HG03432 (cell line): ENCODE measurements at regions not wholly inside any gene's neighbourhood (a gene's known extent, or its start where the extent isn't known, plus 50 kb on each side); places are given as distances from the start of the nearest gene placed in this dataset.
"Not testable (repeated sequence)": the region's sequence is repeated elsewhere in the genome, so short reads cannot be mapped to it uniquely, and the experiment has no call there.

Experiments used
- ATAC-seq: cut with Tn5 transposase; IDR thresholded peaks from one replicate; pipeline ENCODE4 v1.9.1; 2021; ENCODE audit warnings: mild to moderate bottlenecking, moderate library complexity; ENCODE audit not compliant: unreplicated experiment

DNA sequence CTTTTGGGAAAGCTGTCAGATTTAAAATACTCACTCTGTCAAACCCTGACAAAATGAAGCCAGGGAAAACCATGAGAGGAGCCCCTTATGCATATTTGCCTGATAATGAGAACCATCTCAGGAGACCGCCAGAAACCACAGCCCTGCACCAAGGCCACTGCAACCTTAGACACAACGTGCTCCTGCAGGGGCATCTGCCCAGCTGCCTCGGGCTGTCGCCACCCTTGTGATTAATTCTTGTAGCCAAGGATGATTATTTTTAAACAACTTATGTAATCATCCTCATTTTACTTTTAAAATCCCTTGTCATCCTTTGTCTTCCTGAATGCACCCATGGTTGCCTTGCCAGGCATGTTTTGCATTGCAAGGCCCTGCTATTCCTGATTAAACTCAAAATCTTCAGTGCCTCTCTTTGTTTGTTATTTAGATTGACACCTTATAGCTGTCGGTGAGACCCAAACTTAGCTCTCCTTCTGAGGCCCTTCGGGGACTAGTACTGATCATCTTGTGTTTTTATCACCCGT lies 766.4 kb upstream of the TMEM132C start:
- ATAC-seq: no peak

- no peak for ATAC-seq
Measured at GRCh38 chr12:127501916-127502315, 765.1 kb upstream of the TMEM132C start.

- ATAC-seq: no peak
Measured at GRCh38 chr12:127503246-127503645, 763.7 kb upstream of the TMEM132C start.

DNA sequence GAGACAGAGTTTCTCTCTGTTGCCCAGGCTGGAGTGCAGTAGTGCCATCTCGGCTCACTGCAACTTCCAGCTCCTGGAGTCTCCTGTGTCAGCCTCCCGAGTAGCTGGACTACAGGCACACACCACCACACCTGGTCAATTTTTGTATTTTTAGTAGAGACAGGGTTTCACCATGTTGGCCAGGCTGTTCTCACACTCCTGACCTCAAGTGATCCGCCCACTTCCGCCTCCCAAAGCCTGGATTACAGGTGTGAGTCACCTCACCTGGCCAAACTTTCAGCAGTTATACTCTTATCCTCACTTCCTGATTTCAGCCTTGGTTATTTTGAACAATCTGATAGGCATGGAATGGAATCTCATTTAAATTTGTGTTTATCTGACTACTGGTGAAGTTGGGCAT lies 763.0 kb upstream of the TMEM132C start:
- ATAC-seq: not testable (repeated sequence)

GRCh38 chr12:127504874-127505273 lies 762.1 kb upstream of the TMEM132C start:
- no peak for ATAC-seq

- ATAC-seq: no peak
Measured at GRCh38 chr12:127507341-127507740, 759.6 kb upstream of the TMEM132C start.

- ATAC-seq: no peak
Measured at GRCh38 chr12:127509066-127509778, 757.7 kb upstream of the TMEM132C start.

- no peak for ATAC-seq
Measured at GRCh38 chr12:127515941-127516340, 751.0 kb upstream of the TMEM132C start.

DNA sequence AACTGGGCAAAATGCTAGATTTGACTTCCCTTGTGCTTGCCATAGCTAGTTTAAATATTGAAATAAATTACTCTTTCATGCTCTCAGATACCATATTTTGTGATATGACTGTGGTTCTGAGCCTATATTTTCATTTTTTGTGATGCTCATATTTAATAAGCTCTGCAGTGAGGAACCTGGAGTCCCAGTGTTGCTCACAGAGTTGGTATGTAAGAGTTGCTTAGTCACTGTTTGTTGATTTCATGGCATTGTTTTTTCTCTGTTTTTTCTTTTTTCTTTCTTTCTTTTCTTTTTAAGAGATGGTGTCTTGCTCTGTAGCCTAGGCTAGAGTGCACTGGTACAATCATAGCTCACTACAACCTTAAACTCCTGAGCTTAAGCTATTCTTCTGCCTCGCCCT lies 750.5 kb upstream of the TMEM132C start:
- ATAC-seq: no peak

GRCh38 chr12:127519779-127520178 lies 747.2 kb upstream of the TMEM132C start:
- no peak for ATAC-seq

- no peak for ATAC-seq
Measured at GRCh38 chr12:127526925-127527324, 740.0 kb upstream of the TMEM132C start.

GRCh38 chr12:127528551-127528950 lies 738.4 kb upstream of the TMEM132C start:
- no peak for ATAC-seq

- ATAC-seq: no peak
Measured at GRCh38 chr12:127531542-127531941, 735.4 kb upstream of the TMEM132C start.

- no peak for ATAC-seq
Measured at GRCh38 chr12:127533353-127533752, 733.6 kb upstream of the TMEM132C start.

DNA sequence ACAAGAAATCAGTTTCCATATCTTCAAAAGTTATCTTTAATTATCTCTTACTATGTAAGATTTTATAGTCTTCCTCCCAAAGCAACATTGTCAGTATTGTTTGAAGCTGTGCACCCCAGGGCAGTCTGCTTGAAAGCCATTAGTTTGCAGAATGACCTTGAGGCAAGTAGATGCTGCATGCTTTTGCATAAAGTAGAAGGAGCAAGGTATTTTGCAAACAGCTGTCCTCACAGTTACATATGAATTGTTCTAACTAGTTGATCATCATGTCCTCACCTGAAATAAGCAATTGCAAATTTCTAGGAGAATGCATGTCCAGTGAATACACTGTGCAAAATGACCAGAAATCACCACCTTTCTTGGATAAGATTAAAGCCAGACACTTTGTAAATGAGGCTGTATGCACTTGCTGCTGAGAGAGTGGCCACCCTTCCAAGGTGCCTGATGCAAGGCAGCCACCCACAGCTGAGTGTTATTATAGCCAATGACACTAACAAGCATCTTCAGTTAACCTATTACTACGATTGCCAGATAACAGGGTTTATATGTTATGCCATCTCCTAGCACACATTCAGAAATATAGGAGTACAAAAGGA lies 730.0 kb upstream of the TMEM132C start:
- no peak for ATAC-seq

DNA sequence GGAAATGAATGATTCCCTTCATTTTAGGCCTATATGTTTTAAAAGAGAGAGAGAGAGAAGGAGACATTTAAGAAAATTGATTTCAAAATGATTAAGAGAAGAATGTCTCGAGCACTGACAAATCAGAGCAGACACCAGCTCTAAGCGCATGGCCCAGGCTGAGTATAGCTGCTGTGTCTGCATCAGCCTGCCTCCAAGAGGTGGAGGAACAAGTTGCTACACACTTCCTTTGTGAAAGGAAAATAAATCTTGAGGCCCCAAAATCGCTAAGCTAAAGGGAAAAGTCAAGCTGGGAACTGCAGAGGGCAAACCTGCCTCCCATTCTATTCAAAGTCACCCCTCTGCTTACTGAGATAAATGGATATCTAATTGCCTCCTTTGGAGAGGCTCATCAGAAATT lies 728.7 kb upstream of the TMEM132C start:
- no peak for ATAC-seq

DNA sequence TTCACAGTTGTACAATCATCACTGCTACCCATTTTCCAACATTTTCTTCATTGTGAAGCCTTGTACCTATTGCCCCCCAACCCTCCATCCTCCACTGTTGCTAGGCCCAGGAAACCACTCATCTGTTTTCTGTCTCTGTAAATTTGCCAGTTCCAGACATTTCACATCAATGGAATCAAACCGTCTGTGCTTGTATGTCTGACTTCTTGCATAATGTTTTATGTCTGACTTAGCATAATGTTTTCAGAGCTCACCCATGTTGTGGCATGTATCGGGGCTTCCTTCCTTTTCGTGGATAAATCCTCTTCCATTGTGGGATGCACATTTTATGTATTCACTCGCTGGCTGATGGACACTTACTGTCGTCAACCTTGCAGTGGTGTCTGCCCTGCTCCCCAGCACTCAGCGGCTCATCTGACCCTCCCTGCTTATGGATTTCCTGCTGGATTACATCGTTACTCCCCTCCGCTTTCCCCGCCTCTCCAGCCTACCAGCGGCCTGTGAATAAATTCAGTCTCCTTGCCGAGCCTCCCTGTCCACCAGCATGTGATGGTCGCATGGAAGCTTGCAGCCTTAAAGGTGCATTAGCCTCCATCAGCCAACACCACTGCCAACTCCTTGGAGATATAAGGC lies 727.6 kb upstream of the TMEM132C start:
- no peak for ATAC-seq

DNA sequence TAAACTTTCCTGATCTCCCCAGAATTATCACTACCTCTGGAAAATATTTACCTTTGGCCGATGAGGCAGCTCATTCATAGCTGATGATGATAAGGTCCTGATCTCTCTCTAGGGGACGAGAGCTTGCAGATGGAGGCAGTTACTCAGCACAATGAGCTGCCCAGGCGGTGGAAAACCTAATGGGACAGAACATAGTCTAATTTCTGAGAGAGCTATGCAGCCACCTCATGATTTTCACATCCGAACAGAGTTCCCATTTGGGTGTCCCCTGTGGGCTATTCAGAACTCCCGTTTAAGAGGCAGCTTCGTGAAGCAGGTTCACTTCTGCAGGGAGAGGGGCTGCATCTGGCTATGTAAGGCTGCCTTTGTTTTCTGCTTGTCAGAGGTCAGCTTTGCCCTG lies 724.6 kb upstream of the TMEM132C start:
- no peak for ATAC-seq

- ATAC-seq: no peak
Measured at GRCh38 chr12:127542931-127543330, 724.0 kb upstream of the TMEM132C start.

DNA sequence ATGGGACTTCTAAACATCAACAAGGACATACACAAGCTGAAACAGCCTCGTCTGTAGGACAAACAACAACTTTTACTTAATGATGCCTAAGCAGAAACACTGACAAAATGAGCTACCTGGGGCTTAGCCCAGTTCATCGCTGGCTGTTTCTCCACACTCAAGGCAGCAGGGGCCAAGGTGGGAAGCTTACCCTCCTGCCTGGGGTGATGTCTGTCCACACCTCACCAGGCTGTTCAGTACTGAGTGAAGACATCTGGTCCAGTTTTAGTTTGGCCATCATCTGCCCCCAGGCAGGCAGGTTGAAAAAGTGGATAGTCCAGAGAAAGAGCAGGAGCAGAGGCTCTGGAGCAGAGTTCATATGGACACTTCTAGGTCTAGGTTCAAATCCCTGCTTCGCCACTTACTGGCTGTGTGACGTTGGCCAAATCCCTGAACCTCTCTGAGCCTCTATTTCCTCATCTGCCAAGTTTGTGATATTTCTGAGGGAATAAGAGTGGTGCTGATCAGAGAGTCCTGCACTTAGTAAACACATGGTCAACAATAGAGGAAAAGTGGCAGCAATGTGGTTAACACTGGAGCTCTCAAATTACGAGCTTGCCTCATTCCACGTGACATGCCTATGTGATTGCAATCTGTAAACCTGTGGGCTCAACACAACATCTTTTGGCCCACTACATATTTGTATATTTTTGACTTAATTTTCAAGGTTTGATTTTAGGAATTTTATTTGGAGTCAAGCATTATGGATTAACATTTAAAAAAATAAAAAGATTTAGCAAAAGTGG lies 720.1 kb upstream of the TMEM132C start:
- no peak for ATAC-seq

GRCh38 chr12:127548123-127548553 lies 718.8 kb upstream of the TMEM132C start:
- no peak for ATAC-seq
